Natural killer cell (primary cell): ENCODE measurements at regions not wholly inside any gene's neighbourhood (a gene's known extent, or its start where the extent isn't known, plus 50 kb on each side); places are given as distances from the start of the nearest gene placed in this dataset.

Experiments
- ATAC-seq, 3 donors: fragments of 150-1000 bp in 2 of 3; fragments of 200-7000 bp in 1 of 3; cut with Tn5 transposase; 1 replicate in 1 of 3; 2 replicates in 2 of 3; pipeline ENCODE4 v1.10.0; 2021; ENCODE audit warnings: mild to moderate bottlenecking in 2 of 3, moderate library complexity in 2 of 3
- DNase-seq, 2 donors: peaks; one replicate each; pipeline versions ENCODE4 v3.0.0 to v3.0.0-alpha.2; 2013 to 2021; ENCODE audit warnings: mixed read lengths in 1 of 2
- H3K27ac ChIP-seq: one replicate; pipeline ENCODE4 v1.5.1; 2013; ENCODE audit warnings: mild to moderate bottlenecking, low read length
- H3K27me3 ChIP-seq: one replicate; pipeline ENCODE4 v1.6.1; 2013; ENCODE audit warnings: low read length; ENCODE audit not compliant: control insufficient read depth, insufficient read depth
- H3K36me3 ChIP-seq: one replicate; pipeline ENCODE4 v1.6.1; 2013; ENCODE audit warnings: low read length; ENCODE audit not compliant: control insufficient read depth, insufficient read depth
- H3K4me1 ChIP-seq: one replicate; pipeline ENCODE4 v1.6.1; 2013; ENCODE audit warnings: low read length; ENCODE audit not compliant: control insufficient read depth, insufficient read depth
- H3K4me3 ChIP-seq: one replicate; pipeline ENCODE4 v1.5.1; 2013; ENCODE audit warnings: low read length
- H3K9me3 ChIP-seq: one replicate; pipeline ENCODE4 v1.6.1; 2013; ENCODE audit warnings: low read length; ENCODE audit not compliant: control insufficient read depth, insufficient read depth
- H3K27ac Mint-ChIP-seq, 2 donors: one replicate each; pipeline ENCODE4 v1.8.0; 2022; ENCODE audit warnings: mild to moderate bottlenecking in 2 of 2, mixed read lengths in 2 of 2, moderate library complexity in 1 of 2
- H3K27me3 Mint-ChIP-seq, 2 donors: one replicate each; pipeline ENCODE4 v1.8.0; 2022; ENCODE audit warnings: low read depth in 2 of 2, mixed read lengths in 2 of 2
- H3K36me3 Mint-ChIP-seq: one replicate; pipeline ENCODE4 v1.8.0; 2022; ENCODE audit warnings: mixed read lengths
- H3K4me1 Mint-ChIP-seq, 2 donors: one replicate each; pipeline ENCODE4 v1.8.0; 2022; ENCODE audit warnings: mixed read lengths in 2 of 2
- H3K4me3 Mint-ChIP-seq: one replicate; pipeline ENCODE4 v1.8.0; 2022; ENCODE audit warnings: mild to moderate bottlenecking, moderate library complexity, mixed read lengths
- H3K9me3 Mint-ChIP-seq, 2 donors: one replicate each; pipeline ENCODE4 v1.8.0; 2022; ENCODE audit warnings: mixed read lengths in 2 of 2
- WGBS: methylation state at CpG from one replicate; pipeline ENCODE4 v1.1.7; 2013; ENCODE audit warnings: missing lambda C conversion rate; ENCODE audit not compliant: insufficient coverage; 5-methylcytosine and 5-hydroxymethylcytosine counted together
- intact Hi-C: fragments of 100-400 bp; cut with micrococcal nuclease; formaldehyde crosslinking; loops from one replicate; pipeline ENCODE4 v1.14.2; 2022
- TF ChIP-seq, protein P1 (sequence below): fragments of 200-600 bp; IDR thresholded peaks from one replicate; pipeline ENCODE4 v1.8.0; 2022; ENCODE audit warnings: antibody characterized with exemption

DNA sequence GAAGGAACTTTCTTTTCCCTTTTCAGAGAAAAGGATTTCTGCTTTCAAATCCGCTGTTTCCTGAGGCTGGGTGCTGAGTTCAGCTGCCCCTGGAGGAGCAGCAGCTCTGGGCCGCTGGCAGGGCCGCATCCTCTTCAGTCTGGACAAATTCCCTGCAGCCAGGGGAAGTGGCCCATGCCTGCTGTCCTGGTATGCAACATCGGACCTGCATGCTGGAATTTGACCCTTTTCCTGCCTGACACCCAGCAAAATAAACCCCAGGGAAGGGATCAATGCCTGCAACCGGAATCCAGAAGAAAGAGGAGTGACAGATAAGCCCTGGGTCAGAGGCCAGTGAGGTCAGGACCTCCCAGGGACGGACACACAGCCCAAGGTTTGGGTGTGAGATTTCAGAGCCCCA is 54.1 kb upstream of the LINC01488 start:
- Histone ChIP-seq H3K9me3 (peaks cover 8% of the 10 kb centered on the region), H3K27me3 (peaks cover 12% of the 10 kb centered on the region), H3K36me3 (no peaks in the 10 kb centered on the region), H3K27ac (no peak overlapping the region), H3K4me1 (peaks cover 24% of the 10 kb centered on the region), H3K4me3 (no peak overlapping the region)
- H3K4me1 Mint-ChIP-seq = peaks cover 16 to 22% of the 10 kb centered on the region in 2 donors
- peaks cover 6 to 16% of the 10 kb centered on the region in 2 donors for H3K27me3 Mint-ChIP-seq
- H3K4me3 Mint-ChIP-seq = no peak overlapping the region
- no peaks in the 10 kb centered on the region for H3K9me3 Mint-ChIP-seq
- no peak for ATAC-seq
- no peaks in the 10 kb centered on the region for H3K36me3 Mint-ChIP-seq
- no peak overlapping the region for H3K27ac Mint-ChIP-seq
- no peak for DNase-seq
- TF ChIP-seq, protein P1, sequence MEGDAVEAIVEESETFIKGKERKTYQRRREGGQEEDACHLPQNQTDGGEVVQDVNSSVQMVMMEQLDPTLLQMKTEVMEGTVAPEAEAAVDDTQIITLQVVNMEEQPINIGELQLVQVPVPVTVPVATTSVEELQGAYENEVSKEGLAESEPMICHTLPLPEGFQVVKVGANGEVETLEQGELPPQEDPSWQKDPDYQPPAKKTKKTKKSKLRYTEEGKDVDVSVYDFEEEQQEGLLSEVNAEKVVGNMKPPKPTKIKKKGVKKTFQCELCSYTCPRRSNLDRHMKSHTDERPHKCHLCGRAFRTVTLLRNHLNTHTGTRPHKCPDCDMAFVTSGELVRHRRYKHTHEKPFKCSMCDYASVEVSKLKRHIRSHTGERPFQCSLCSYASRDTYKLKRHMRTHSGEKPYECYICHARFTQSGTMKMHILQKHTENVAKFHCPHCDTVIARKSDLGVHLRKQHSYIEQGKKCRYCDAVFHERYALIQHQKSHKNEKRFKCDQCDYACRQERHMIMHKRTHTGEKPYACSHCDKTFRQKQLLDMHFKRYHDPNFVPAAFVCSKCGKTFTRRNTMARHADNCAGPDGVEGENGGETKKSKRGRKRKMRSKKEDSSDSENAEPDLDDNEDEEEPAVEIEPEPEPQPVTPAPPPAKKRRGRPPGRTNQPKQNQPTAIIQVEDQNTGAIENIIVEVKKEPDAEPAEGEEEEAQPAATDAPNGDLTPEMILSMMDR = no peak
- 80% methylated on average over 6 of the region's 6 CpGs for WGBS
- intact Hi-C loops = loop anchor here (10.0 kb wide), 1 partner anchor 133 kb away; the partner anchor contains the start of gene MYEOV

DNA sequence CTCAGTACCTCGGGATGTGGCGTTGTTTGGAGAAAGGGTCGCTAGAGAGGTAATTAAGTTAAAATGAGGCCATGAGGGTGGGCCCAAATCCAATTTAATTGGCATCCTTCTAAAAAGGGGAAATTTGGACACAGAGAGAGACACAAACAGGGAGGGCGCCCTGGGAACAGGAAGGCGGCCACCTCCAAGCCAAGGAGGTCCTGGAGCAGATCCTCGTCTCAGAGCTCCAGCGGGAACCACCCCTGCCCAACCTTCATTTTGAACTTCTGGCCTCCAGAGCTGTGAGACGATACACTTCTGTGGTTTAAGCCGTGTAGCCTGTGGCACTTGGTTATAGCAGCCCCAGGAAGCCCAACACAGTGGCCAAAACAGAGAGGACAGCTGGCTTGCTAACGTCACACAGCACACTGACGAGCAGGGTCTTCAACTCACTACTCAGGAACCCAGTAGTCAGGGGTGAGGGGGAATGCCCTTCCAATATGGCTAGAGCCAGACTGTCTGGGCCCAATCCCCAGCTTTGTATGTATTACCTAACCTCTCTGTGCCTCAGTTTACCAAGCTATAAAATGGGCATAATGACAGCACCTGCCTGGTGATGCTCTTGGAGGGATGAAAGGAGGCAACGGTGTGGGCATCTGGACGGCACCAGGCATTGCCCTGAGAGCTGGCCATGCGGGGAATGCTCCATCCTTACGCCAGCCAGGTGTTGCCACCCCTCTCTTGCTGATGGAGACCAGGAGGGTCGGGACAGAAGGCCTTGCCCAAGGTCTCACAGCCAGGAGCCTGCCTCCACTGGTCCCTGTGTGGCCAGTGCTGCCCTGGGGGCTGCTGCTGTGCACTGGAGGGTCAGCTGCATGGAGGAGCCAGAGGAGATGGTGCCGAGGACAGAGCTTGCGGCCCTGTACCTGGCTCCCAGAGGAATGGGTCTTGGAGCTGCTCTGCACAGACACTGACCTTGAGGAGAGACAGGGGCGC is 53.3 kb upstream of the LINC01488 start:
- DNase-seq (no peak), ATAC-seq (no peak)
- intact Hi-C loops = loop anchor here (10.0 kb wide), 1 partner anchor 133 kb away; the partner anchor contains the start of gene MYEOV
- no peaks in the 10 kb centered on the region for H3K36me3 ChIP-seq
- H3K27ac Mint-ChIP-seq = no peak overlapping the region
- H3K4me1 ChIP-seq = peaks cover 24% of the 10 kb centered on the region
- no peak overlapping the region for H3K4me3 ChIP-seq
- H3K27me3 Mint-ChIP-seq = peaks cover 9 to 11% of the 10 kb centered on the region in 2 donors
- H3K27ac ChIP-seq = no peak overlapping the region
- H3K36me3 Mint-ChIP-seq = no peaks in the 10 kb centered on the region
- TF ChIP-seq, protein P1 = no peak
- H3K4me3 Mint-ChIP-seq = no peak overlapping the region
- no peaks in the 10 kb centered on the region for H3K9me3 Mint-ChIP-seq
- H3K4me1 Mint-ChIP-seq = peaks cover 16 to 22% of the 10 kb centered on the region in 2 donors
- WGBS = 87% methylated on average over 19 of the region's 19 CpGs
- peaks cover 8% of the 10 kb centered on the region for H3K9me3 ChIP-seq
- H3K27me3 ChIP-seq = peaks cover 12% of the 10 kb centered on the region

DNA sequence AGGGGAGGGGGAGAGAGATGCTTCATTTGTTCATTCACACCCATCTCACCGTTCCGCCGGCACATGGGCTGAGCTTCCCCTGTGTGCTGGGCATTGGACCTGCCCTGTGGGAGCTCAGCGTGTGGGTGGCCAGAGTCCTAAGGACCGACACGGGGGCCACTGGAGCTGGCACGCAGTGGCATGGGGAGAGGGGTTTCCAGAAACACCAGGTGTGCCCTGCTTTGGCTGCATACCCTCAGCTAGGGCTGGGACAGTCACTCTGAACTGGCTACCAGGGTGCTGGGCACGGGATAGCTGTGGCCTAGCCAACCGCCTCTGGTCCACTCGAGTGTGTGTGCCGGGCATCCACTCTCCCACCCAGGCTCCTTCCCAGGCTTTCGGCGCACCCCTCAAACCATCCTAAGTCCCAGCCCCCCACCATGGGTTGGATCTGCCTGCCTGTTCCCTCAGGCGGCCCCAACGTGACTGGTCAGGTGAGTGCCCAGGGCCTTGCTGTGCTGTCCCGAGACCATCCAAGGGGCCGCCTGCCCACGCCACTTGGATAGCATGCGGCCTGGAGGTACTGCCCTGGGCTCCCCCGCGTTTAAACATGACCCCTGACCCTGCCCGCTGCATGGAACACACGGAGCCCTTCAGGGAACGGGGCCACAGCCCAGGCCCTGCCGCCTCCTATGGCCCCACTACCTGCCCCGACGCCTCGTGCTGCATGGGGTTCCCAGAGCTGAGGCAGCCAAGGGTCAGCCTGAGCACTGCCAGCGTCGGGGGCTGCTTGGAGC is 51.6 kb upstream of the LINC01488 start:
- peaks cover 1% of the 10 kb centered on the region for H3K9me3 ChIP-seq
- Mint-ChIP-seq H3K27ac (no peak overlapping the region), H3K27me3 (peaks cover 11 to 12% of the 10 kb centered on the region in 2 donors), H3K4me1 (peaks cover 16 to 22% of the 10 kb centered on the region in 2 donors), H3K36me3 (no peaks in the 10 kb centered on the region), H3K4me3 (no peak overlapping the region), H3K9me3 (no peaks in the 10 kb centered on the region)
- H3K27me3 ChIP-seq = peaks cover 8% of the 10 kb centered on the region
- no peak for ATAC-seq
- intact Hi-C loops = loop anchor here (10.0 kb wide), 1 partner anchor 135 kb away; the partner anchor contains the start of gene MYEOV
- no peak overlapping the region for H3K27ac ChIP-seq
- H3K4me3 ChIP-seq = no peak overlapping the region
- TF ChIP-seq, protein P1 = no peak
- peaks cover 24% of the 10 kb centered on the region for H3K4me1 ChIP-seq
- H3K36me3 ChIP-seq = no peaks in the 10 kb centered on the region
- no peak for DNase-seq
- 94% methylated on average over 28 of the region's 30 CpGs for WGBS
